GM21423 (cell line): ENCODE measurements at regions not wholly inside any gene's neighbourhood (a gene's known extent, or its start where the extent isn't known, plus 50 kb on each side); places are given as distances from the start of the nearest gene placed in this dataset.
"Not testable (repeated sequence)": the region's sequence is repeated elsewhere in the genome, so short reads cannot be mapped to it uniquely, and the experiment has no call there.

Source experiments
- ATAC-seq: cut with Tn5 transposase; IDR thresholded peaks from one replicate; pipeline ENCODE4 v1.9.1; 2021; ENCODE audit warnings: mild to moderate bottlenecking, moderate library complexity; ENCODE audit not compliant: unreplicated experiment

DNA sequence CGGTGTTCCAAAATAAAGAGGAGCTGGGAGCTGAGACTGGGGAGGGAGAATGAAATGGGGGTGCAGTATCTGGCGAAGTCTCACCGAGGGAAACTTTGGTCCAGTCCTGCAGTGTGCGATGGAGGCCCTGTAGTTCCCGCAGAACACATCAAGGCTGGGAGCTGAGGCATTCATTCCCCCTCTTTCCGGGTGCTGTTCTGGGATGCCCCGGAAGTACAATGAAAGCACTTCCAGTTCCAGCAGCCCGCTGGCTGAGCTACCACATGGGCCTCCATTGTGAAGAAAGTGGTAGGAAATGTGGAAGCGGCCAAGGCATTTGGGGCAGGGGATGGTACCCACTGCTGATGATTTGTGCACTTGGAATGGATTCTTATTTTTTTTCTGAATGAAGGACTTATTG, 560.7 kb downstream of the GLRX3 start:
- ATAC-seq: no peak

DNA sequence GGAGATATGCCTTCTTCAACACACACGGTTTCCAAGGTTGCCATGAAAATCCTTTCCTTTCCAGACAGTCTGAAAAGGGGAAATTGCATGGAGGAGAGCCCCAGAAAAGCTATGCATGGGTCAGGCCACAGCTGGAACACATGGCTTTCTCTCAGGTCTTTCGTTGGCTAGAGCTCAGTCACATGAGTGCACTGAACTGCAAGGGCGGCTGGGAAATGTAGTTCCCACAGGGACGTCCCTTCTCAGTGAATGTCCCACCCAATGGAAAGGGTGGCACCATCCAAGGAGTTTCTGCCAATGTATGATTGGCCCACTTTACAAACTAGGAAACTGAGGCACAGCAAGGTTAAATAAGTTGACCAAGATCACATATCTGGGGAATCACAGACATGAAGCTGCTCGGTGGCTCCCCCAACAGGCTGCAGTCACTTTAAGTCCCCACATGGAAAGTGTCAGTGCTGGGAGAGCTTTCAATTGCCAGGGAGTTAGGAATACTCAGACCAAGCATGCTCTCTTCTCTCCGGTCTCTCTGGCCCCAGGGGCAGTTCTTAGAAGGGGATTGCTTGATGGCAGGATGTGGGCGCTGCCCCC, 571.3 kb downstream of the GLRX3 start:
- no peak for ATAC-seq

DNA sequence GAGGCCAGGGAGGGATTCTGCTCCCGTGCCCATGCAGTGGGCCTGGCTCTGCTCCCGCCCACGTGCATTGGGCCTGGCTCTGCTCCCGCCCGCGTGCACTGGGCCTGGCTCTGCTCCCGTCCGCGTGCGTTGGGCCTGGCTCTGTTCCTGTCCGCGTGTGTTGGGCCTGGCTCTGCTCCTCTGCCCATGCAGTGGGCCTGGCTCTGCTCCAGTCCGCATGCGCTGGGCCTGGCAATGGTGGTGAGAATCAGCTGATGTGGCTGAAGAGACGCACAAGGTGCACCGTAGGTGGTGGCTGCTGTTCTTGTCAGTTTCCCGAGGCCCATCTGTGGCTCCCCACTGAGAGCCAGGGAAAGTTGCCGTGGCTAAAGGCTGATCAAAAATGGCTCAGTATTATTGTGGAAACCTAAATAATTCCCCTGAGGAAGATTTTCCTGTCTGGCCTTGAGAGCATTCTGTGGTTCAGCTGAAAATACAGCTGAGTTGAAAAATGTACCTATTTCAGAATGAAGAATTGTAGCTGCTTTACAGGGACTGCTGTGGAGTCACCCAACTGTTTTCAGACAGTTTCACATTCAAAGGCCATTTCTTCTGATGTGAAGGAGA, 572.4 kb downstream of the GLRX3 start:
- no peak for ATAC-seq

DNA sequence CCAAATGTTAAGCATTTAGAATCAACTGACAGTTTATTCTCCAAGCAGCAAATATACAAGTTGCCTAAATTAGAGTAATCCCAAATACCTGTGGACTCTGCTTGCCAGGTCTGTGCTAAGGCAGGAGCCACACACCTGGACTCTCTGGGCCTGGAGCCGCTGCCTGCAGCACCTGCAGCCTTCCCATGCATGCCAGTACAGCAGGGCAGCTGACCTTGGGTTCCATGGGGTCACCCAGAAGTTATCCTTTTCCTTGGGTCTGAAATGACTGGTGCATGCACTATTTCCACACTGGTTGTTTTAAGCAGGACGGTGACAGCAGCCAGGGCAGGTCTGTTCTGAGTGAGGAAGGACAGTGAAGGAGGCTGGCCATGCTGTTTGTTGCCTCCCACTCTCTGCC, 573.2 kb downstream of the GLRX3 start:
- ATAC-seq: no peak

DNA sequence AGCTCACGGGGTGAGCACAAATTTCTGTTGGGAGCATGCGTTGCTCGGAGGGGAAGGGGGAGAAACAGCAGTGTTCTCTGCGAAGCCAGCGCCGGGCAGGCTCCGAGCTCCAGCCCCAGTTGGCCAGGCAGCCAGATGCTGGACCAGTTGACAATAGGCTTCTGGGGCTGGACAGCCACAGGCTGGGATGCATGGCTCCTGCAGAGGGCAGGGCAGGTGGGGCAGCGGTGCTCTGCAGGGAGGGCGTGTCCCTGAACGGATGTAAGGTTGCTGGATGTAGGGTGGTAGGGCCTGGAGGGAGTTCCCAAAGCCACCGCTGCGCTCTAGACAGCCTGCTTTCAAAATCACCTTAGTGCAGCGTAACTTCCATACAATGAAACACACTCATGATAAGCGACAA, 574.9 kb downstream of the GLRX3 start:
- ATAC-seq: no peak

DNA sequence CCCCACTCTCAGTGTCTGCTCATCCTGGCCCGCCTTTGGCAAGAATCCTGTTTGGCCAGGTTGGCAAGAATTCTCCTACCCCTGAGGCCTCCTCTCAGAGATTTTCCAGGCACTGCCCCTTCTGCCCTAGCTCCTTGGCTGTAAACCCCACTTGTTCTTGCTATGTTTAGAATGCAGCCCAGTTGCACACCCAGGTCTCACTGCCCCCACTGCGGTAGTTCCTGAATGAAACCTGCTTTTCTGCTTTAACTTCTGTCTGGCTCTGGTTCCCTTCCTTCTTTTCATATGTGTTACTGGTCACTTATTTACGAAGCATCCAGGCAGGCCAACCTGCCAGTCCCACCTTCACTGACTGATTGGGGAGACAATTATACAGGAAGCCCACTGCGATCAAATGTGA, 576.9 kb downstream of the GLRX3 start:
- ATAC-seq: no peak

DNA sequence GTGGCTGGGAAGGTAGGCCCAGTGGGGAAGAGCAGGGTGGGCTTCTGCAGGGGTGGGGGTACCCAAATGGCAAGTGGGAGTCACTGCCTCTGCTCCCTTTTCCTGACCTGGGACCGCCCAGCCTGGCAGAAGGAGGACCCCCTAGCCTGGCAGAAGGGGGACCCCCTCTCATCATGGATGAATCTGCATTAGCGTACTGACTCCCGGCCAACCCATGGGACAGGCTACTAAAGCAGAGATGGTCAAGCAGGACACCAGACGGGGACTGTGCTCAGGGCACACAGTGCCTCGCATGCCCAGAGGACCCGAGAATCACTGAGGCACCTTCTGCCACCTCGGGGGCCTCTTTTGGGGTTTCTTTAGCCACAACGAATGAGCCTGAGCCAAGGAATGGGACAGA, 577.5 kb downstream of the GLRX3 start:
- ATAC-seq: no peak

DNA sequence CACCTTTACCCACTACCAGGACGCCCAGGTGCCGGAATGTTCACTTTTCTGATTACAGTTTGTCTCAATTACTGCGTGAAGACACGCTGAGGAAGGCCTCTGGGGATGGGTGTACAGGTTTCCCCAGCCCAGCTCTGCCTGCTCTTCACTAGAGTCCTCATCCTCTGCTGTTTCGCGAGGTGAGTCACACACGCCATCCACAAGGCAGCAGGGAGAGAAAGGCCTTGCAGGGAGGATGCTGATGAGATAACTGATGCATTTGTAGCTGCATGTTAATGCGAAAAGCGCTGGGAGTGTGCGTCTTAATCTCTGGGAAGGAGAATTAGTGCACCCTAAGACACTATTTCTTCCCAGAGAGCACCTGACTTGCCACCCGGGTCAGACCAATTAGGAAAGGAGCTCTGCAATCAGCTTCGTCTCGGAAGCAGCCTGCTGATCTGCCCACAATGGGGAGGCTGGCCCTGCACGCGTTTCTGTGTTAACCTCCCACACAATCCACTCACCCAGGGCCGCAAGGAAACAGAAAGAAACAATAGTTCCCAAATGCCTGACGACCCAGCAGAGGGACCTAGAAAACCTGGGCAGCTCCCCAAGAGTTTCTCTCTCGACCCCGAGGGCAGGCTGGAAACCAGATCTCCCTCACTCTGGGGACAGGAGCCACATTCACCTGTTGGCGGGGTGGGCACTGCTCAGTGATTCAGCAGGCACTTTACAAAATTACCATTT, 578.7 kb downstream of the GLRX3 start:
- no peak for ATAC-seq

DNA sequence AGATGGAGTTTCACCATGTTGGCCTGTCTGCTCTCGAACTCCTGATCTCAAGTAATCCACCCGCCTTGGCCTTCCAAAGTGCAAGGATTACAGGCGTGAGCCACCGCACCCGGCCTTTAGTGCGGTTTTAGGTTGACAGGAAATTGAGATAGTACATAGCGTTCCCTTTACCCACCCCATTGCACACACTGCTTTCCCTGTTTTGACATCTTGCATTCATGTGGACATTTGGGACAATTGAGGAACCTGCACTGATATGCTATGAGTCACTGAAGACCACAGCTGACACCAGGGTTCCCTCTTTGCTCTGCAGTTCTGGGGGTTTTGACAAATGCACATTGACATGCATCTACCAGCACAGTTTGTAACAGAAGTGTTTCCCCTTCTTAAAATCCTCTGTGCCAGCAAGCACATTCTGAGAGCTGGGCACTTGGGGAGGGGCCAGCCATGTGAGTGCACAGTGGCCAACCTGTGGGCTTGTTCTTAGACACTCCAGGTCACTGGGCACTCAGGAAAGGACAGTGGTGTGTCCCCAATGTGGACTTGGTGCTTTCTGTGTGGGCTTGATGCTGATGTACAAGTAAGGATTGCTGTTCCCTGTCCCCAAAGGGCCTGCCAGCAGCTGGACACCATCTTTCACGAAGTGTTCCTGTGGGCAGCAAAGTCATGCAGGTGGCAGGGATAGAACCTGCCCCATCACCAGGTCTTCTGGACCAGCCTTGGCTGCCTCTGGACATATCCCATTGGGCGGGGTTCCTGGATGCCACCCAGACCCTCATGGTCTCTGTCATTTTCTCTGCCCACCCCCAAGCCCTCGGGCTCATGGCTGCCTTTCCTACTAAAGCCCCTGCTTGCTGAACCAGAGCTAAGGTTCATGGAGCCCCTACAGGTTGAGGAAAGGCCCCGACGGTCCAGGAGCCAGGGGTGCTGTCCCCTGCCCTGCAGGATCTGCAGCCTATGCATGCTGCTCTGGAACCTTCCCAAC, 579.8 kb downstream of the GLRX3 start:
- no peak for ATAC-seq

DNA sequence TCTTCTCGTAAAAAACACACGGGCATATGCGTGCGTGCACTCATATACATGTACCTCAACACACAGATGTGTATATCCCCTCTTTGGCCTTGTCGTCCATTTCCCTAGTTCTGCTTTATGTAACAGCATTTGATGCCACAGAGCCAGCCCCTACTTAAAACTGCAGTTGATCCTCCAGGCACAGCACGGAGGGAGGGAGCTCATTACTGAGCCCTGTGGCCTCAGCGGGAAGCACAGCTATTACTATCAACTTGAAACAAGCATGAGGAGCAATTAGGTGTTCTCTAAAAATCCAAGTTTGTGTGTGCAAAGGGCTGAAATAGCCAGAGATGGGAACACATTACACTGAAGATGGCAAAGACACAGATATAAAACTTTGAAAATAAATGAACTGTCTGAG, 580.9 kb downstream of the GLRX3 start:
- no peak for ATAC-seq

DNA sequence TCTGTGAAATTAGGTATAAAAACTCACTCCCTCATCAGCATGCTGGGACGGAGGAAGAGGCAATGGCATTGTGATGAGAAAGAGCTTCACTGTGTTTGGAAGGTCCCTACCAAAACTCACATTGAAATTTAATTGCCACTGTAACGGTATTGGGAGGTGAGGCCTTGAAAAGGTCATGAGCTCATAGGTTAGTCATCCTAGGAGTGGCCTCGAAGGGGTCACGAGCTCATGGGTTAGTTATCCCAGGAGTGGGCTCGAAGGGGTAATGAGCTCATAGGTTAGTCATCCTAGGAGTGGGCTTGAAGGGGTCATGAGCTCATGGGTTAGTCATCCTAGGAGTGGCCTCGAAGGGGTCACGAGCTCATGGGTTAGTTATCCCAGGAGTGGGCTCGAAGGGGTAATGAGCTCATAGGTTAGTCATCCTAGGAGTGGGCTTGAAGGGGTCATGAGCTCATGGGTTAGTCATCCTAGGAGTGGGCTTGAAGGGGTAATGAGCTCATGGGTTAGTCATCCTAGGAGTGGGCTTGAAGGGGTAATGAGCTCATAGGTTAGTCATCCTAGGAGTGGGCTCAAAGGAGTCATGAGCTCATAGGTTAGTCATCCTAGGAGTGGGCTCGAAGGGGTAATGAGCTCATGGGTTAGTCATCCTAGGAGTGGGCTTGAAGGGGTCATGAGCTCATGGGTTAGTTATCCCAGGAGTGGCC, 582.7 kb downstream of the GLRX3 start:
- not testable (repeated sequence) for ATAC-seq

DNA sequence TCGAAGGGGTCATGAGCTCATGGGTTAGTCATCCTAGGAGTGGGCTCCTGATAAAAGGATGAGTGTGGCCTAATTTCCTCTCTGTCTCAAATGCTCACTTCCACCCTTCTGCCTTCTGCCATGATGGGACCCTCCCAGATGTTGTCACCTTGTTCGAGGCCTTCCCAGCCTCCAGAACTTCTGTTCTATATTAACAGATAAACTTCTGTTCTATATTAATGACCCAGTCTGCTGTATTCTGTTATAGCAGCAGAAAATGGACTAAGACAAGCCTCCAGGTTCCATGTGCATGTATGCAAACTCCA, 583.2 kb downstream of the GLRX3 start:
- ATAC-seq: no peak

DNA sequence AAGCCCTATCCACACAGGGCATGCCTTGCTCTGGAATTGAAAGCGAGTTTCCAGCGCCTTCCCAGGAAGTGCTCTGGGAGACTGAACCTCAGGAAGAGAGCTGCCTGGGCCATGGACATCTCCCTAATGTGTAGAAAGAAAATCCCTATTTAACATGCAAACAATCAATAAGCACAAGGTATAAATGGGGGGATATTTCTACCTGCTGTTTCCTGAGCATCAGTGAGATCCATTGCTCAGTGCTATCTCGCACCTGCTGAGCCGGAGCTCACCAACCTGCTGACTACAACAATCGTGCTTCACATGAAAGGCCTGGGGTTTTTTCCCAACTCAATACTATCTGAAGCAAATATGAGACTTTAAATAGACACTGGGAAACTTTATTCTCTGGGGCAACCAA, 584.0 kb downstream of the GLRX3 start:
- ATAC-seq: no peak

DNA sequence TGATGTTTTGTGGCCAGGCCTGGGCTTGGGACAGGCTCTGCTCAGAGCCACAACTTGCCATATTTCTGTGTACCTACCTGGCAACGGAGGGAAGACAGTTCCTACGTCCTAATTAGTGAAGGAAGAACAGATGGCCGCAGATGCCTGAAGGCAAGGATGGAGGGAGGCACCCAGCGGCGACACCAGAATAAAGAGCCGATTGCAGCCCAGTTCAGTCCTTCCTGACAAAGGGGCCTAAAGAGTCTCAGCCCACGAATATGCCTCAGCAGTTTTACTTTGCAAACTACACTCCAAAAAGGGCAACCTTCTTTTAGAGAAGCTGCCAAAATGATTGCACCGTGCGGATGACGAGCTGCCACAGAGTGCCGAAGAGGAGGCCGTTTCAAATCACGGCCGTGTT, 585.8 kb downstream of the GLRX3 start:
- no peak for ATAC-seq

DNA sequence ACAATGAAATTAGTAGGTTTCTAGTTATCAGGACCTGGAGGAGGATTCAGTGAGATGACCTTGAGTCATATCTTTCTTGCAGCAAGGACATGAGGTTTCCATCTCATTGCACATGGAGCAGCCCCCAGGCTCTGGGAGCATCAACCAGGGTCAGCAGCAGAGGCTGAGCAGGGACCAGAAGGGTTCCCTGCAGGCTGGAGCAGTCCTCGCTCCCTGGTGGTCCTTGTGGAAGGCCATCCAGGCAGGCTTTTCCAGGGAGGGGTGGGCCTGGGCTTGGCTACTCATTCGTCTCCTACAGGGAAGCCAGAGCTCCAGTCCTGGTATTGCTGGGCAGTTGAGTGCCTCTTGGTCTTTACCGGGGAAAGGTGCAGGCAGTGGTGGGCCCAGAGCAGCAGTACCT, 587.5 kb downstream of the GLRX3 start:
- ATAC-seq: no peak

DNA sequence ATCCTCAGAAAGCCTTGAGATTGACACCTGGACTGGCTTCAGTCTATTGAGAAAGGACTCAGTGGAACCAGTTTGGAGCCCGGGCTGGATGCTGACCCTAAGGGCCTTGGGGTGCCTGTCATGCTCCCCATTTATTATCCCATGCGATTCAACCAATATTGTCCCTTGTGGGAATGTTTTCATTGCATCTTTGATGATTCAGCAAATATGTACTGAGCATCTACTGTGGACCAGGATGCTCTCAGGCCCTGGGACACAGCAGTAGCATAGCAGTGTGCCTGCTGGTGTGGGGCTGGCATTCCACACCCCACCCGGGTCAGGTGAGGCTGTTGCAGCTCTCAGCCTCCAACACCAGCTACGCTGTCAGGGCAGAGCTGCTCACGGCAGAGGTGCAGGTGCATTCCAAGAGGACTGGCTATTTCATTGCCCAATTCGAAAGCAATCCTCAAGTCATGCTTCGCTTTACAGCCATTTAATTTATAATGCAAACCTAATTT, 586.0 kb downstream of the TCERG1L start:
- ATAC-seq: no peak

DNA sequence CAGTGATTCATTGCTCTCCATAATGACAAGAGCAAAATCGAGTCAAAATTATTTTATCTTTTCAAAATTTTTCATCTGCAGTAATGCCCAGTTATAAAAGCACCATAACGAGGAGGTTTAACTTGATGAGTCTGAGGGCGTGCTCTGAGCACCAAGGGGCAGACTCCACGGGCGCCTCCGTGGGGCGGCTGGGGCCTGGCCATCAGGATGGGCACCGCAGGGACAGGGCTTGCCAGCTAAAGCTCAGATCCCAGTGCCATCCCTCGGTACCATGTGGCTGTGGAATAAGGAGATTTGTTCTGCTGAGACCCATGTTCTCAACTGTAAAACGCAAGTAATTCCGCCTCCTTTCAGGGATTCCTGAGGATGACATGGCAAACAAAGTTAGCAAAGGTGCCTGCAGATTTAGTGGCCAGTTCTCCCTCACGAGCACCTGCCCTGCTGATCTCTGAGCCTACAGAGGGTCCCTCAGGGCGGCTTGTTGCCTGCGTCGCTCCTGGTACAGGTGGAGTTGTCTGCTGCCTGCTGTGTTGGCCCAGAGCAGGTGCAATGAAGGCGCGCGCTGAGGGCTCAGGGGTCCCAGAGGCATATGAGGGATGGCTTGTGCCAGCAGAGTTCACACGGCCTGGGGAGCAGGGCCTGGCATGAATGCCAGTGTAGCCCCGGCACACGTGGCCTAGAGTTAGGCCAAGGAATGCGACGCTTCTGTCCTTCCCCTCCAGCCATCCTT, 584.4 kb downstream of the TCERG1L start:
- ATAC-seq: no peak

DNA sequence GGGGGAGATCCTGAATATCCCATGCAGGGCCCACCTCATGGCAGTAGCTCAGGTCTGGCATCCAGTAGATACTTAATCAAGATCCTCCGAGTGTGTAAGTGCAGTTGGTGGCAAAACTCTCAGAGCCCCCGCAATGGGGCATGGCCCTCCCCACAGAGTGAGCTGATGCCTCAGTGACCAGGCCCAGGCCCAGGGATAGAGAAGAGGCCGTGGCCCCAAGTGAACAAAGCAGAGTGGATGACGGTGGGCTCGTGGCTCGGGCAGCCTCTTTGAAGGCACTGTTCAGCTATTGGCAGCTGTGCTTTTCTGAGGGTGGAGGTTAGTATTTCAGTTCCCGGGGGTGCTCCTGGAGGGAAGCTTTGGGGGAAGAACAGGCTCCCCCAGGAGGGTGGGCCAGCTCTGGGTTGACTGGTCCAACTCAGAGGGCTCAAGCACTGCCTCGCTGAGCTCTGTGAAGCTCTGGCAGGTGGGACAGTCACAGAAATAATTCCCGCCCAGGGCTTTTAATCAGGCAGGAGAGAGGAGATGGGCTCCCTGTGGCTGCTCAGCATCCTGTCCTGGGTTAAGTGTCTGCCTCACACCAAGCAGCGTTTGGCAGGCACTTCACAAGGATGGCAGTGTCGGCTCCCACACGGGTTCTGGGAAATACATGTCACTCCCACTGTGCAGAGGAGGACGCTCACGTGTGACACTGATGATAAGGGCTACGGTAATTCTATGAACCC, 583.6 kb downstream of the TCERG1L start:
- no peak for ATAC-seq

DNA sequence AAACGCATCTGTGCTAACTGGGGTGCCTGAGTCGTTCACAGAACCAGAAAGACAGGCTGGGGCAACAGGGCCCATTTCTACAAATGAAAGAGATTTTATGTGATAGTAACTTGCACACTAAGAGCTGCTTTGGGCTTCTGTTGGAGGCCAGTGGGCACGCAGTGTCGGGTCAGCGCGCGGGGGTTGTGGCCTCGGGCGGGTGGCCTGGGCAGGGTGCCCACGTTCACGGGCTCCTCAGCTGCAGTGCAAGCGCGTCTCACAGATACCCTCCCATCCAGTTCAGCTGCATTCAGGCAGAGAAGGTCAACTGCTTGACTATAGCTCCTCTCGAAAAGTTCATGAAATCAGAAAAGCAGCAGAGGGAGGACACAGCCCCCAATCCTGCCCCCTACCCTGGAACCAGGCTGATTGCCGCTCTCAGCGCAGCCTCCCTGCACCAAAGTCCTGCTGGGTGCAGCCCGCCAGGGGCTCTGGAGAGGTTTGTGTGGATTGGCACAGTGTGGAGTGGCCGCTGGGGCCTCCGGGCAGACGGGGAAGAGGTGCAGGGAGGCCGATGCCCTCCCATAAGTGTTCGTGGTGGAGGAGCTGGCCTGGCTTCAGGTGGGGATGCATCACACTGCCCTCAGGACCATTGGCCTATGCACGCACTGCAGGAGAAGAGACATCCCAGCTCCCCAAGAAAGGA, 582.8 kb downstream of the TCERG1L start:
- no peak for ATAC-seq
